ENCODE measurements at regions not wholly inside any gene's neighbourhood (a gene's known extent, or its start where the extent isn't known, plus 50 kb on each side); places are given as distances from the start of the nearest gene placed in this dataset.

GRCh38 chr2:171617981-171618380, 69.3 kb upstream of the DYNC1I2 start (continued):
- TF ChIP-seq, protein P1, sequence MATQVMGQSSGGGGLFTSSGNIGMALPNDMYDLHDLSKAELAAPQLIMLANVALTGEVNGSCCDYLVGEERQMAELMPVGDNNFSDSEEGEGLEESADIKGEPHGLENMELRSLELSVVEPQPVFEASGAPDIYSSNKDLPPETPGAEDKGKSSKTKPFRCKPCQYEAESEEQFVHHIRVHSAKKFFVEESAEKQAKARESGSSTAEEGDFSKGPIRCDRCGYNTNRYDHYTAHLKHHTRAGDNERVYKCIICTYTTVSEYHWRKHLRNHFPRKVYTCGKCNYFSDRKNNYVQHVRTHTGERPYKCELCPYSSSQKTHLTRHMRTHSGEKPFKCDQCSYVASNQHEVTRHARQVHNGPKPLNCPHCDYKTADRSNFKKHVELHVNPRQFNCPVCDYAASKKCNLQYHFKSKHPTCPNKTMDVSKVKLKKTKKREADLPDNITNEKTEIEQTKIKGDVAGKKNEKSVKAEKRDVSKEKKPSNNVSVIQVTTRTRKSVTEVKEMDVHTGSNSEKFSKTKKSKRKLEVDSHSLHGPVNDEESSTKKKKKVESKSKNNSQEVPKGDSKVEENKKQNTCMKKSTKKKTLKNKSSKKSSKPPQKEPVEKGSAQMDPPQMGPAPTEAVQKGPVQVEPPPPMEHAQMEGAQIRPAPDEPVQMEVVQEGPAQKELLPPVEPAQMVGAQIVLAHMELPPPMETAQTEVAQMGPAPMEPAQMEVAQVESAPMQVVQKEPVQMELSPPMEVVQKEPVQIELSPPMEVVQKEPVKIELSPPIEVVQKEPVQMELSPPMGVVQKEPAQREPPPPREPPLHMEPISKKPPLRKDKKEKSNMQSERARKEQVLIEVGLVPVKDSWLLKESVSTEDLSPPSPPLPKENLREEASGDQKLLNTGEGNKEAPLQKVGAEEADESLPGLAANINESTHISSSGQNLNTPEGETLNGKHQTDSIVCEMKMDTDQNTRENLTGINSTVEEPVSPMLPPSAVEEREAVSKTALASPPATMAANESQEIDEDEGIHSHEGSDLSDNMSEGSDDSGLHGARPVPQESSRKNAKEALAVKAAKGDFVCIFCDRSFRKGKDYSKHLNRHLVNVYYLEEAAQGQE (IDR thresholded peaks at IDR 0.05; ENCODE audit: low read depth): no peak
- TF ChIP-seq, protein P2, sequence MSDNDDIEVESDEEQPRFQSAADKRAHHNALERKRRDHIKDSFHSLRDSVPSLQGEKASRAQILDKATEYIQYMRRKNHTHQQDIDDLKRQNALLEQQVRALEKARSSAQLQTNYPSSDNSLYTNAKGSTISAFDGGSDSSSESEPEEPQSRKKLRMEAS (IDR thresholded peaks at IDR 0.05): no peak
- no peak for TF ChIP-seq ZNF274 (IDR thresholded peaks at IDR 0.05; ENCODE audit: low read depth, low read length)
- TF ChIP-seq, protein P3, sequence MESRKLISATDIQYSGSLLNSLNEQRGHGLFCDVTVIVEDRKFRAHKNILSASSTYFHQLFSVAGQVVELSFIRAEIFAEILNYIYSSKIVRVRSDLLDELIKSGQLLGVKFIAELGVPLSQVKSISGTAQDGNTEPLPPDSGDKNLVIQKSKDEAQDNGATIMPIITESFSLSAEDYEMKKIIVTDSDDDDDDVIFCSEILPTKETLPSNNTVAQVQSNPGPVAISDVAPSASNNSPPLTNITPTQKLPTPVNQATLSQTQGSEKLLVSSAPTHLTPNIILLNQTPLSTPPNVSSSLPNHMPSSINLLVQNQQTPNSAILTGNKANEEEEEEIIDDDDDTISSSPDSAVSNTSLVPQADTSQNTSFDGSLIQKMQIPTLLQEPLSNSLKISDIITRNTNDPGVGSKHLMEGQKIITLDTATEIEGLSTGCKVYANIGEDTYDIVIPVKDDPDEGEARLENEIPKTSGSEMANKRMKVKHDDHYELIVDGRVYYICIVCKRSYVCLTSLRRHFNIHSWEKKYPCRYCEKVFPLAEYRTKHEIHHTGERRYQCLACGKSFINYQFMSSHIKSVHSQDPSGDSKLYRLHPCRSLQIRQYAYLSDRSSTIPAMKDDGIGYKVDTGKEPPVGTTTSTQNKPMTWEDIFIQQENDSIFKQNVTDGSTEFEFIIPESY (IDR thresholded peaks at IDR 0.05; ENCODE audit: extremely low read depth, insufficient replicate concordance, low read length): no peak
- no peak for TF ChIP-seq CBX3 (IDR thresholded peaks at IDR 0.05; ENCODE audit: low read depth)
- TF ChIP-seq JUND (IDR thresholded peaks at IDR 0.05): no peak
- TF ChIP-seq SRF (IDR thresholded peaks at IDR 0.05; ENCODE audit: low read depth): no peak
- TF ChIP-seq RAD21 (IDR thresholded peaks at IDR 0.05; ENCODE audit: low read depth): no peak
- TF ChIP-seq, protein P4, sequence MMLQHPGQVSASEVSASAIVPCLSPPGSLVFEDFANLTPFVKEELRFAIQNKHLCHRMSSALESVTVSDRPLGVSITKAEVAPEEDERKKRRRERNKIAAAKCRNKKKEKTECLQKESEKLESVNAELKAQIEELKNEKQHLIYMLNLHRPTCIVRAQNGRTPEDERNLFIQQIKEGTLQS (IDR thresholded peaks at IDR 0.05): no peak
- TF ChIP-seq SP1 (IDR thresholded peaks at IDR 0.05; ENCODE audit: low read depth): no peak
- TF ChIP-seq CEBPB (IDR thresholded peaks at IDR 0.05; ENCODE audit: low read depth): no peak
- TF ChIP-seq FOSL1 (IDR thresholded peaks at IDR 0.05; ENCODE audit: low read depth): no peak
- no peak for TF ChIP-seq ZFX (IDR thresholded peaks at IDR 0.05)
- no peak for TF ChIP-seq POLR2A (IDR thresholded peaks at IDR 0.05; ENCODE audit: borderline replicate concordance, extremely low read depth, insufficient read depth, insufficient read length)
- TF ChIP-seq TCF7L2 (IDR thresholded peaks at IDR 0.05; ENCODE audit: borderline replicate concordance, extremely low read depth, insufficient read depth, insufficient read length): no peak
